Left lung (tissue), 4 donors: ENCODE measurements at regions not wholly inside any gene's neighbourhood (a gene's known extent, or its start where the extent isn't known, plus 50 kb on each side); places are given as distances from the start of the nearest gene placed in this dataset.

Source experiments
- ATAC-seq: fragments of 200-7000 bp; cut with Tn5 transposase; one replicate; pipeline ENCODE4 v1.9.1; 2020; ENCODE audit warnings: moderate library complexity
- DNase-seq, 4 donors: peaks; one replicate each; pipeline ENCODE4 v3.0.0-alpha.2; 2013 to 2020
- H3K27ac ChIP-seq, 2 donors: fragments of 200-600 bp; sonication (generic) in 1 of 2; one replicate each; pipeline versions ENCODE4 v1.5.0 to v1.8.0; 2020 to 2021
- H3K27me3 ChIP-seq, 2 donors: fragments of 200-600 bp; sonication (generic) in 1 of 2; one replicate each; pipeline versions ENCODE4 v1.5.0 to v1.8.0; 2020 to 2021
- H3K36me3 ChIP-seq, 2 donors: fragments of 200-600 bp; sonication (generic) in 1 of 2; one replicate each; pipeline versions ENCODE4 v1.5.0 to v1.8.0; 2020 to 2021
- H3K4me1 ChIP-seq, 2 donors: fragments of 200-600 bp; one replicate each; pipeline ENCODE4 v1.8.0; 2021
- H3K4me3 ChIP-seq, 2 donors: fragments of 200-600 bp; sonication (generic) in 1 of 2; one replicate each; pipeline versions ENCODE4 v1.5.0 to v1.8.0; 2020 to 2021; ENCODE audit warnings: mild to moderate bottlenecking in 1 of 2
- H3K9me3 ChIP-seq, 2 donors: fragments of 200-600 bp; sonication (generic) in 1 of 2; one replicate each; pipeline versions ENCODE4 v1.5.0 to v1.8.0; 2020 to 2021
- intact Hi-C, 2 donors: fragments of 100-400 bp; cut with DNase I; formaldehyde crosslinking; loops; one replicate each; pipeline versions ENCODE4 v1.11.2 to v1.14.2; 2022
- TF ChIP-seq, protein P1 (sequence below), 2 donors: fragments of 200-600 bp; sonication (generic) in 1 of 2; IDR thresholded peaks; one replicate each; pipeline versions ENCODE4 v1.5.0 to v1.8.0; 2021; ENCODE audit warnings: antibody characterized with exemption in 2 of 2
- donor health status: DM: no; HTN: yes; CAD: no.
- donor health status: DM: no; HTN: no; CAD: no.

DNA sequence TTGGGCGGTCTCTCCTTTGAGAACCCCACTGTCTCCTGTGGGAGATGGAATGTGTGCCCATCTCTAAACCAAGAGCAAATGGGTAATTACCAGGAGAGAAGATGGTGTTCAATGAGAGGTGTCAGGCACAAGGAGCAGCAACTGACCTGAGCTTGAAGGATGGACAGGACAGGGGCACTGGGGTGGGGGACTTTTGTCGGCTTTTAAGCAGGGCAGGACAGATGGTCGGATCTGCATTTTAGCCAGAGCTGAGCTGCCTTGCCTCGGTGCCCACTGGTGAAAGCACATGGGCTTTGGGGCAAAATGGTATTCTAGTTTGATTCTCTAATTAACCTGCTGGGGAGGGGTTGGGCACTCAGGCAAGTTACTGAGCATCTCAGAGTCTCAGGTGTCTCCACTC is 98.0 kb downstream of the INHBB start:
- Histone ChIP-seq H3K36me3 (no peaks in the 10 kb centered on the region), H3K27ac (no peak overlapping the region), H3K9me3 (no peaks in the 10 kb centered on the region), H3K4me1 (peaks cover 3 to 11% of the 10 kb centered on the region in 2 donors), H3K4me3 (no peak overlapping the region), H3K27me3 (peaks cover 18 to 58% of the 10 kb centered on the region in 2 donors)
- TF ChIP-seq, protein P1, sequence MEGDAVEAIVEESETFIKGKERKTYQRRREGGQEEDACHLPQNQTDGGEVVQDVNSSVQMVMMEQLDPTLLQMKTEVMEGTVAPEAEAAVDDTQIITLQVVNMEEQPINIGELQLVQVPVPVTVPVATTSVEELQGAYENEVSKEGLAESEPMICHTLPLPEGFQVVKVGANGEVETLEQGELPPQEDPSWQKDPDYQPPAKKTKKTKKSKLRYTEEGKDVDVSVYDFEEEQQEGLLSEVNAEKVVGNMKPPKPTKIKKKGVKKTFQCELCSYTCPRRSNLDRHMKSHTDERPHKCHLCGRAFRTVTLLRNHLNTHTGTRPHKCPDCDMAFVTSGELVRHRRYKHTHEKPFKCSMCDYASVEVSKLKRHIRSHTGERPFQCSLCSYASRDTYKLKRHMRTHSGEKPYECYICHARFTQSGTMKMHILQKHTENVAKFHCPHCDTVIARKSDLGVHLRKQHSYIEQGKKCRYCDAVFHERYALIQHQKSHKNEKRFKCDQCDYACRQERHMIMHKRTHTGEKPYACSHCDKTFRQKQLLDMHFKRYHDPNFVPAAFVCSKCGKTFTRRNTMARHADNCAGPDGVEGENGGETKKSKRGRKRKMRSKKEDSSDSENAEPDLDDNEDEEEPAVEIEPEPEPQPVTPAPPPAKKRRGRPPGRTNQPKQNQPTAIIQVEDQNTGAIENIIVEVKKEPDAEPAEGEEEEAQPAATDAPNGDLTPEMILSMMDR (IDR thresholded peaks at IDR 0.05): no peak
- DNase-seq (no peak), ATAC-seq (no peak)
- intact Hi-C loops: no loop called here

DNA sequence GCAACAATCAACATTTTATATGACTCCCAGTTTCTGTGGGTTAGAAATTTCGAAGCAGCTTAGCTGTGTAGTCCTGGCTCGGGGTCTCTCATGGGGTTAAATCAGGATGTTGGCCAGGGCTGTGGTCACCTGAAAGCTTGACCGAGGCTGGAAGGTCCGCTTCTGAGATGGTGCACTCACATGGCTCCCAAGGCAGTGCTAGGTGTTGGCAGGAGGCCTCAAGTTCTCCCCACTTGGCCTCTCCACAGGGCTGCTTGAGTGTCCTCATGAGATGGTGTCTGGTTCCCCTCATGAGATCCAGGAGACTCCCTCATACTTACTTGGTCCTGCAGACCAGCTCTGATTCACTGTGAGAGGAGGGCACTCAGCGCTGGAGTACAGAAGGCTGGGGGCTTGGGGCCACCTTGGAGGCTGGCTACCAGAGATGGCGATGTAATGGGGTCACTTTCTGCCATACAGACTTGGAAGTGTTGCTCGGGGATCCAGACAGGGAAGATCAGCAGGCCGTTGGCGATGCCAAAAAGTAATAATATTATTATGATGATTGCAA is 98.8 kb downstream of the INHBB start:
- ATAC-seq (no peak), DNase-seq (no peak)
- Histone ChIP-seq H3K4me1 (peaks cover 3 to 11% of the 10 kb centered on the region in 2 donors), H3K9me3 (no peaks in the 10 kb centered on the region), H3K36me3 (no peaks in the 10 kb centered on the region), H3K27ac (no peak overlapping the region), H3K27me3 (peaks cover 18 to 55% of the 10 kb centered on the region in 2 donors), H3K4me3 (no peak overlapping the region)
- intact Hi-C loops: no loop called here
- TF ChIP-seq, protein P1 (IDR thresholded peaks at IDR 0.05): no peak

DNA sequence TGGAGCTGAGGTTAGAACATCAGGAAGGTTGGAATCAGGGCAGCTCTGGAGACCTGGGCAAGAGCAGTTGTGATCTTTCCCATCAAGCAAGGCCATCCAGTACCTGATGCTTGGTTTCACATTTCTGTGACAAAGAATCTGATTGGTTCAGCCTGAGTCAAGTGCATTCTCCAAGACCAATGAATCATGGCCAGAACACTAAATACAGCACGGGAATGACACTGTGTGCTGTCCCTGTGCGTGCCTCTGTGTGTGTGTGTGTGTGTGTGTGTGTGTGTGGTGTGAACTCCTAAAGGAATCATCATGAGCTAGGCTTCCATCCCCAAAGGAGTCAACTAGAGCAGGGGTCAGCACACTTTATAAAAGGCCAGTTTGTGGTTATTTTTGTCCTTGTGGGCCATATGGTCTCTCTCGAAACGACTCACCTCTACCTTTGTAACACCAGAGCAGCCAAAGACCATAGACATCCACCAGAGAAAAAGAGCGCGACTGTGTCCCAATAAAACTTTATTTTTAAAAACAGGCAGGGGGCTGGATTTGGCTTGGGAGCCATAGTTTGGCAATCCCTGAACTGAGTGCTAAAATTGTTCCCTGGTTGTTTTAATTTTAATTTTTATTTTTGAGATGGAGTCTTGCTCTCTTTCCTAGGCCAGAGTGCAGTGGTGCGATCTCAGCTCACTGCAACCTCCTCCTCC is 99.7 kb downstream of the INHBB start:
- H3K27me3 ChIP-seq: peaks cover 18 to 47% of the 10 kb centered on the region in 2 donors
- DNase-seq (no peak), ATAC-seq (no peak)
- H3K4me1 ChIP-seq: peaks cover 3 to 11% of the 10 kb centered on the region in 2 donors
- H3K36me3 ChIP-seq: no peaks in the 10 kb centered on the region
- intact Hi-C loops: no loop called here
- no peak overlapping the region for H3K4me3 ChIP-seq
- H3K9me3 ChIP-seq: no peaks in the 10 kb centered on the region
- H3K27ac ChIP-seq: no peak overlapping the region
- TF ChIP-seq, protein P1 (IDR thresholded peaks at IDR 0.05): no peak

DNA sequence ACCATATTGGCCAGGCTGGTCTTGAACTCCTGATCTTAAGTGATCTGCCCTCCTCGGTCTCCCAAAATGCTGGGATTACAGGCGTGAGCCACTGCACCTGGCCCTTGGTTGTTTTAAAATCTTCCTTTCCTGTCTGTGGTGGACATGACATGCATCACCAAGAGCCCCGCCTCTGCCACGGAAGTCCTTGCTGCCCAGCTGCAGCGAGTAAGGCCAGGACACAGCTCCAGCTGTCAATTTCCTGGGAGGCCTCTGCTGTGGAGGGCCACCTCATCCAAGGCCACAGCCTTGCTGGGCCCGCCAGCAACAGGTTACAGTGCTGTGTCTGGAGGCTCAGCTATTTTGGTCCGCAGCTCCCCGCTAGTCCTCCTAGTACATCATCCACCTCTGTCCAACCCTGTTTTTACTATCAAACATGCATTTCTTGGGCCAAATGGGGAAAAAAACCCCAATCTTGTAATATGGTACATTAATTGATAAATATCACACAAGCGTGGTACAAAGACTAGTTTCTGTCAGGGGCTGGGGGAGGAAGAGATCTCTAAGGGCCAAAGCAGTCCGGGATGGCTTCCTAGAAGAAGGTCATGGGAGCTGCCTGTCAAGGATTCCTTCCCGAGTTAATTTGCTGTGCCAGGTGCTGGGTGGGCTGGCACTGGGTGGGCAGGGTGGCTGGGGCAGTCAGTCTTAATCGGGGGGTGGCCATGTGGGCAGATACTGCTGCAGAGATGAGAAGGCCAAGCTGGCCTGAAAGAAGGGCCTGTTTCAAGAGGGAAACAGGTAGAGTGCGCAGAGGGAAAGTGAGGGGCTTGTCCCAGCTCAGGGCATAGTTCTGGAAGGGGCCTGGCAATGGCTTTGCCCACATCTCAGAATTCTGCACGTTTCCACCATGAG is 100.5 kb downstream of the INHBB start:
- intact Hi-C loops: no loop called here
- H3K9me3 ChIP-seq: no peaks in the 10 kb centered on the region
- no peaks in the 10 kb centered on the region for H3K36me3 ChIP-seq
- H3K27ac ChIP-seq: no peak overlapping the region
- DNase-seq (no peak), ATAC-seq (no peak)
- TF ChIP-seq, protein P1 (IDR thresholded peaks at IDR 0.05): no peak
- H3K27me3 ChIP-seq: peaks cover 18 to 38% of the 10 kb centered on the region in 2 donors
- no peak overlapping the region for H3K4me3 ChIP-seq
- peaks cover 3 to 11% of the 10 kb centered on the region in 2 donors for H3K4me1 ChIP-seq
